HepG2 (cell line): ENCODE measurements at regions not wholly inside any gene's neighbourhood (a gene's known extent, or its start where the extent isn't known, plus 50 kb on each side); places are given as distances from the start of the nearest gene placed in this dataset.

Source experiments
- ATAC-seq: fragments of 200-7000 bp; cut with Tn5 transposase; 3 replicates; pipeline ENCODE4 v1.9.1; 2020; ENCODE audit warnings: mild to moderate bottlenecking, moderate library complexity
- BruUV-seq: library from RNA; stranded (reverse); fragments of 400-500 nt; replicated peaks from 2 replicates; lab custom pipeline; 2021; lab: Mats Ljungman, UMichigan
- CTCF ChIA-PET: fragments of 300-600 bp; formaldehyde crosslinking; extraction: SDS; loops from one replicate; lab custom pipeline; 2021; ENCODE audit warnings: low total read pairs, inconsistent platforms, low intra/inter-chr PET ratio; lab: Yijun Ruan, JAX
- POLR2A ChIA-PET: fragments of 350-600 bp; sonication (Branson Sonifier 250); formaldehyde crosslinking; loops from one replicate; lab custom pipeline; 2020; ENCODE audit warnings: antibody characterized with exemption, inconsistent platforms; lab: Yijun Ruan, JAX
- DNase-seq: peaks from one replicate; pipeline ENCODE4 v3.0.0-alpha.2; 2015; ENCODE audit warnings: low spot score
- FAIRE-seq: peaks from 3 replicates; lab custom pipeline; 2011; peaks lifted over from hg19 to GRCh38; lab: Jason Lieb, UNC
- H2AFZ ChIP-seq: one replicate; pipeline ENCODE4 v1.6.1; 2011; ENCODE audit warnings: low read length, inconsistent platforms
- H3K27ac ChIP-seq: fragments of 300-600 bp; 3 replicates; pipeline ENCODE4 v1.8.0; 2011; ENCODE audit warnings: mixed run types, mild to moderate bottlenecking, mixed read lengths, low read length, inconsistent platforms; ENCODE audit not compliant: insufficient read depth; ENCODE audit errors: extremely low read length
- H3K27me3 ChIP-seq, 2 experiments: fragments of 200-600 bp in 1 of 2; 2 replicates in 1 of 2; 3 replicates in 1 of 2; pipeline versions ENCODE4 v1.6.0 to v1.8.0; 2011; ENCODE audit warnings: low read length in 2 of 2, mild to moderate bottlenecking in 2 of 2, moderate library complexity in 2 of 2, inconsistent platforms in 1 of 2; ENCODE audit not compliant: insufficient read depth in 2 of 2, control insufficient read depth in 1 of 2
- H3K36me3 ChIP-seq, 2 experiments: fragments of 200-600 bp in 1 of 2; replicated peaks in 1 of 2; 2 replicates in 1 of 2; 3 replicates in 1 of 2; pipeline versions ENCODE4 v1.5.1 to v1.8.0; 2011; ENCODE audit warnings: low read length in 2 of 2, inconsistent platforms in 1 of 2; ENCODE audit not compliant: insufficient read depth in 2 of 2, control insufficient read depth in 1 of 2
- H3K4me1 ChIP-seq: 2 replicates; pipeline ENCODE4 v1.5.1; 2012; ENCODE audit warnings: low read length, inconsistent platforms; ENCODE audit not compliant: insufficient read depth
- H3K4me2 ChIP-seq: 2 replicates; pipeline ENCODE4 v1.6.0; 2011; ENCODE audit warnings: low read depth, low read length, inconsistent platforms
- H3K4me3 ChIP-seq, 3 experiments: fragments of 200-600 bp in 1 of 3; sonication (generic), shearing (Covaris generic) in 1 of 3; replicated peaks in 1 of 3; 2 replicates each; pipeline ENCODE4 v1.5.1; 2011 to 2016; ENCODE audit warnings: low read length in 3 of 3, inconsistent platforms in 2 of 3, low read depth in 2 of 3, mild to moderate bottlenecking in 2 of 3, control low read depth in 1 of 3, mixed read lengths in 1 of 3; ENCODE audit not compliant: insufficient read depth in 1 of 3
- H3K79me2 ChIP-seq: one replicate; pipeline ENCODE4 v1.6.1; 2011; ENCODE audit warnings: low read length, inconsistent platforms; ENCODE audit not compliant: insufficient read depth
- H3K9ac ChIP-seq: 2 replicates; pipeline ENCODE4 v1.6.0; 2011; ENCODE audit warnings: mild to moderate bottlenecking, low read depth, low read length, inconsistent platforms; ENCODE audit not compliant: insufficient read depth
- H3K9me3 ChIP-seq: 2 replicates; pipeline ENCODE4 v1.5.1; 2012; ENCODE audit warnings: mild to moderate bottlenecking, low read length
- H4K20me1 ChIP-seq: 2 replicates; pipeline ENCODE4 v1.6.0; 2011; ENCODE audit warnings: inconsistent platforms, mild to moderate bottlenecking, low read length, moderate library complexity; ENCODE audit not compliant: insufficient read depth
- GTF2F1 ChIP-seq: fragments of 150-350 bp; IDR thresholded peaks from 2 replicates; pipeline ENCODE4 v1.6.1; 2014; ENCODE audit warnings: low read length
- HBP1 ChIP-seq: IDR thresholded peaks from 2 replicates; pipeline ENCODE4 v1.6.1; 2016; ENCODE audit warnings: low read depth, control low read depth
- HOXA9 ChIP-seq: sonication (generic); formaldehyde crosslinking; IDR thresholded peaks from 2 replicates; pipeline ENCODE4 v1.8.1; 2022; ENCODE audit warnings: missing genetic modification reagents, mild to moderate bottlenecking, moderate library complexity, borderline replicate concordance
- MED13 ChIP-seq: sonication (generic); formaldehyde crosslinking; IDR thresholded peaks from 2 replicates; pipeline ENCODE4 v1.5.0; 2020; ENCODE audit warnings: missing genetic modification reagents
- NKX3-1 ChIP-seq: sonication (generic); formaldehyde crosslinking; IDR thresholded peaks from 2 replicates; pipeline ENCODE4 v1.5.0; 2020; ENCODE audit warnings: missing genetic modification reagents
- SMAD3 ChIP-seq: sonication (generic); formaldehyde crosslinking; IDR thresholded peaks from 2 replicates; pipeline ENCODE4 v1.4.0; 2020; ENCODE audit warnings: missing genetic modification reagents
- ZMYM2 ChIP-seq: sonication (generic); formaldehyde crosslinking; IDR thresholded peaks from 2 replicates; pipeline ENCODE4 v1.8.0; 2022; ENCODE audit warnings: mild to moderate bottlenecking, missing genetic modification reagents
- ZNF468 ChIP-seq: sonication (generic); formaldehyde crosslinking; IDR thresholded peaks from 2 replicates; pipeline ENCODE4 v1.8.0; 2022; ENCODE audit warnings: mild to moderate bottlenecking, moderate library complexity, missing genetic modification reagents
- ZNF746 ChIP-seq: sonication (generic); formaldehyde crosslinking; IDR thresholded peaks from 2 replicates; pipeline ENCODE4 v1.8.0; 2022; ENCODE audit warnings: mild to moderate bottlenecking, missing genetic modification reagents
- ZNF747 ChIP-seq: sonication (generic); formaldehyde crosslinking; IDR thresholded peaks from 2 replicates; pipeline ENCODE4 v1.8.1; 2023; ENCODE audit warnings: missing genetic modification reagents, mild to moderate bottlenecking, borderline replicate concordance
- ZNF761 ChIP-seq: sonication (generic); formaldehyde crosslinking; conservative IDR thresholded peaks from 2 replicates; pipeline ENCODE4 v1.4.0; 2020; ENCODE audit warnings: mild to moderate bottlenecking, missing genetic modification reagents
- WGBS: methylation state at CpG from one replicate; pipeline ENCODE4 v1.1.6; 2017; ENCODE audit warnings: low lambda C conversion rate; 5-methylcytosine and 5-hydroxymethylcytosine counted together
- in situ Hi-C: cut with HindIII; loops from 2 replicates; pipeline ENCODE4 v1.10.0; 2017; ENCODE audit warnings: low pct_unique_long_range_greater_than_20kb; ENCODE audit not compliant: extremely low pct_ligation_motif_present
- intact Hi-C: fragments of 100-400 bp; cut with micrococcal nuclease; formaldehyde crosslinking; loops from one replicate; pipeline ENCODE4 v1.10.0; 2022; ENCODE audit not compliant: unreplicated experiment

GRCh38 chr2:144943293-144943941 is 423.5 kb upstream of the ZEB2 start (continued):
- TF ChIP-seq HBP1, result no peak
- no peak for TF ChIP-seq ZNF746
- TF ChIP-seq GTF2F1, result no peak

- BruUV-seq, result no TSS peak
- H3K4me3 ChIP-seq, result no peak overlapping the region
- H3K27me3 ChIP-seq, result no peaks in the 10 kb centered on the region
- 5% methylated on average over 8 of the region's 8 CpGs for WGBS
- H3K27ac ChIP-seq, result no peak overlapping the region
- ChIA-PET CTCF (no interaction called here), POLR2A (no interaction called here)
- no peak overlapping the region for H3K9ac ChIP-seq
- H3K79me2 ChIP-seq, result no peaks in the 10 kb centered on the region
- no peaks in the 10 kb centered on the region for H3K4me1 ChIP-seq
- ATAC-seq, result no peak
- H3K4me2 ChIP-seq, result no peak overlapping the region
- no peaks in the 10 kb centered on the region for H4K20me1 ChIP-seq
- TF ChIP-seq MED13 (CRISPR knock-in tag) (no peak), HOXA9 (CRISPR knock-in tag) (no peak), ZNF747 (CRISPR knock-in tag) (no peak), ZNF468 (CRISPR knock-in tag) (no peak), ZNF761 (CRISPR knock-in tag) (no peak), SMAD3 (CRISPR knock-in tag) (no peak), ZMYM2 (CRISPR knock-in tag) (no peak), NKX3-1 (CRISPR knock-in tag) (no peak)
- intact Hi-C loops, result no loop called here
- H3K36me3 ChIP-seq, result no peaks in the 10 kb centered on the region
- no peak for DNase-seq
- FAIRE-seq, result no peak
- no peak overlapping the region for H2AFZ ChIP-seq
- in situ Hi-C loops, result no loop called here
- no peaks in the 10 kb centered on the region for H3K9me3 ChIP-seq
Observed at GRCh38 chr2:144942516-144943256, 422.8 kb upstream of the ZEB2 start.
